SK-N-SH (cell line): ENCODE measurements at regions not wholly inside any gene's neighbourhood (a gene's known extent, or its start where the extent isn't known, plus 50 kb on each side); places are given as distances from the start of the nearest gene placed in this dataset.

ENCODE experiments used
- CTCF ChIA-PET: fragments of 300-600, 350-600 bp; formaldehyde crosslinking; extraction: SDS; loops from one replicate; lab custom pipeline; 2021; lab: Yijun Ruan, JAX
- POLR2A ChIA-PET: fragments of 350-600 bp; sonication (Branson Sonifier 250); formaldehyde crosslinking; extraction: SDS; loops from one replicate; lab custom pipeline; 2020; ENCODE audit warnings: antibody characterized with exemption, inconsistent platforms; lab: Yijun Ruan, JAX
- DNase-seq: peaks from one replicate; pipeline ENCODE4 v3.0.0; 2012
- H2AFZ ChIP-seq: fragments of 200-600 bp; sonication (generic); 2 replicates; pipeline ENCODE4 v1.8.1; 2016; ENCODE audit warnings: antibody characterized with exemption, mild to moderate bottlenecking, low read depth
- H3F3A ChIP-seq: fragments of 200-600 bp; sonication (generic); replicated peaks from 2 replicates; pipeline ENCODE3; 2016; ENCODE audit warnings: antibody characterized with exemption, mild to moderate bottlenecking; ENCODE audit not compliant: insufficient read depth
- H3K27ac ChIP-seq, 2 experiments: fragments of 200-500 bp in 1 of 2; fragments of 200-600 bp in 1 of 2; sonication (Bioruptor generic) in 1 of 2; sonication (generic), shearing (Covaris generic) in 1 of 2; 2 replicates each; pipeline versions ENCODE4 v1.5.1 to v1.6.1; 2014 to 2016; ENCODE audit warnings: low read depth in 2 of 2, inconsistent platforms in 1 of 2, low read length in 1 of 2, mild to moderate bottlenecking in 1 of 2, mixed read lengths in 1 of 2
- H3K27me3 ChIP-seq: fragments of 200-600 bp; sonication (generic), shearing (Covaris generic); 2 replicates; pipeline ENCODE4 v1.6.1; 2016; ENCODE audit warnings: mixed run types; ENCODE audit not compliant: insufficient read depth
- H3K36me3 ChIP-seq, 2 experiments: fragments of 200-500 bp in 1 of 2; fragments of 200-600 bp in 1 of 2; sonication (Bioruptor generic) in 1 of 2; sonication (generic) in 1 of 2; replicated peaks in 1 of 2; 2 replicates each; pipeline versions ENCODE3 to v1.5.1; 2014 to 2016; ENCODE audit warnings: low read length in 1 of 2, mild to moderate bottlenecking in 1 of 2; ENCODE audit not compliant: insufficient read depth in 2 of 2, control insufficient read depth in 1 of 2
- H3K4me1 ChIP-seq, 2 experiments: fragments of 200-500 bp in 1 of 2; fragments of 200-600 bp in 1 of 2; sonication (Bioruptor generic) in 1 of 2; sonication (generic), shearing (Covaris generic) in 1 of 2; 2 replicates each; pipeline versions ENCODE4 v1.5.1 to v1.6.1; 2014 to 2016; ENCODE audit warnings: low read depth in 1 of 2, low read length in 1 of 2, mixed run types in 1 of 2; ENCODE audit not compliant: insufficient read depth in 2 of 2, control insufficient read depth in 1 of 2
- H3K4me2 ChIP-seq: fragments of 200-600 bp; sonication (generic), shearing (Covaris generic); 2 replicates; pipeline ENCODE4 v1.6.1; 2017; ENCODE audit warnings: mixed run types
- H3K4me3 ChIP-seq, 2 experiments: fragments of 200-500 bp in 1 of 2; fragments of 200-600 bp in 1 of 2; sonication (Bioruptor generic) in 1 of 2; sonication (generic), shearing (Covaris generic) in 1 of 2; 2 replicates each; pipeline versions ENCODE4 v1.5.1 to v1.8.1; 2014 to 2016; ENCODE audit warnings: low read depth in 2 of 2, inconsistent platforms in 1 of 2, low read length in 1 of 2, mild to moderate bottlenecking in 1 of 2, mixed read lengths in 1 of 2, moderate library complexity in 1 of 2
- H3K79me2 ChIP-seq: fragments of 200-600 bp; sonication (generic); 2 replicates; pipeline ENCODE4 v1.8.1; 2017; ENCODE audit warnings: mild to moderate bottlenecking; ENCODE audit not compliant: insufficient read depth
- H3K9ac ChIP-seq: fragments of 200-600 bp; sonication (generic); 2 replicates; pipeline ENCODE4 v1.6.1; 2017; ENCODE audit warnings: mixed run types
- H3K9me2 ChIP-seq: fragments of 200-600 bp; sonication (generic); 2 replicates; pipeline ENCODE4 v1.6.1; 2017; ENCODE audit warnings: mixed run types
- H3K9me3 ChIP-seq: fragments of 200-600 bp; sonication (generic); 2 replicates; pipeline ENCODE4 v1.6.1; 2017; ENCODE audit warnings: mixed run types, mild to moderate bottlenecking, moderate library complexity
- H4K20me1 ChIP-seq: fragments of 200-600 bp; sonication (generic); 2 replicates; pipeline ENCODE4 v1.6.1; 2017; ENCODE audit warnings: mild to moderate bottlenecking, mixed run types; ENCODE audit not compliant: insufficient read depth
- CHD2 ChIP-seq: fragments of 150-350 bp; IDR thresholded peaks from 2 replicates; pipeline ENCODE4 v1.6.1; 2018; ENCODE audit warnings: low read length; ENCODE audit not compliant: partially characterized antibody
- CTCF ChIP-seq: fragments of 200-600 bp; sonication (generic); IDR thresholded peaks from 2 replicates; pipeline ENCODE4 v1.6.1; 2017; ENCODE audit warnings: antibody characterized with exemption, mild to moderate bottlenecking, moderate library complexity
- ELF1 ChIP-seq: IDR thresholded peaks from 2 replicates; pipeline ENCODE4 v1.4.0; 2012
- FOSL2 ChIP-seq: IDR thresholded peaks from 2 replicates; pipeline ENCODE4 v1.4.0; 2012; ENCODE audit warnings: low read depth, mild to moderate bottlenecking, moderate library complexity, borderline replicate concordance
- GATA2 ChIP-seq: sonication (generic); formaldehyde crosslinking; IDR thresholded peaks from 2 replicates; pipeline ENCODE4 v1.5.0; 2020; ENCODE audit warnings: mild to moderate bottlenecking, missing genetic modification reagents
- JUND ChIP-seq: IDR thresholded peaks from 2 replicates; pipeline ENCODE4 v1.4.0; 2012
- MAX ChIP-seq: IDR thresholded peaks from 2 replicates; pipeline ENCODE4 v1.4.0; 2012; ENCODE audit warnings: low read depth
- MEF2A ChIP-seq: IDR thresholded peaks from 2 replicates; pipeline ENCODE4 v1.4.0; 2012; ENCODE audit warnings: low read depth, borderline replicate concordance
- NFIC ChIP-seq: IDR thresholded peaks from 2 replicates; pipeline ENCODE4 v1.4.0; 2012; ENCODE audit warnings: borderline replicate concordance
- NRF1 ChIP-seq: IDR thresholded peaks from 2 replicates; pipeline ENCODE4 v1.6.1; 2012; ENCODE audit warnings: low read depth, mild to moderate bottlenecking, low read length
- PBX3 ChIP-seq: IDR thresholded peaks from 2 replicates; pipeline ENCODE4; 2012
- POLR2AphosphoS5 ChIP-seq: IDR thresholded peaks from 2 replicates; pipeline ENCODE4 v1.6.1; 2012; ENCODE audit warnings: low read depth, low read length
- RAD21 ChIP-seq: IDR thresholded peaks from 2 replicates; pipeline ENCODE4 v1.6.1; 2012; ENCODE audit warnings: mild to moderate bottlenecking, low read length
- REST ChIP-seq: IDR thresholded peaks from 2 replicates; pipeline ENCODE4 v1.6.1; 2012; ENCODE audit warnings: mild to moderate bottlenecking, low read depth, low read length, moderate library complexity
- RFX5 ChIP-seq: IDR thresholded peaks from 2 replicates; pipeline ENCODE4 v1.6.1; 2012; ENCODE audit warnings: mild to moderate bottlenecking, improper control_type of control experiment, low read length
- SIN3A ChIP-seq: IDR thresholded peaks from 2 replicates; pipeline ENCODE4 v1.6.1; 2012; ENCODE audit warnings: low read depth, mild to moderate bottlenecking, low read length, moderate library complexity, borderline replicate concordance
- TAF1 ChIP-seq: IDR thresholded peaks from 2 replicates; pipeline ENCODE4 v1.6.1; 2012; ENCODE audit warnings: low read depth, mild to moderate bottlenecking, low read length, moderate library complexity, borderline replicate concordance
- TEAD4 ChIP-seq: IDR thresholded peaks from 2 replicates; pipeline ENCODE4 v1.4.0; 2012; ENCODE audit warnings: mild to moderate bottlenecking, borderline replicate concordance; ENCODE audit not compliant: insufficient read depth
- USF1 ChIP-seq: IDR thresholded peaks from 2 replicates; pipeline ENCODE4 v1.4.0; 2012; ENCODE audit warnings: low read depth, borderline replicate concordance
- YY1 ChIP-seq: IDR thresholded peaks from 2 replicates; pipeline ENCODE4 v1.4.0; 2012; ENCODE audit warnings: low read depth, mild to moderate bottlenecking
- ZBTB33 ChIP-seq: IDR thresholded peaks from 2 replicates; pipeline ENCODE4 v1.4.0; 2012; ENCODE audit warnings: low read depth, borderline replicate concordance
- WGBS: methylation state at CpG from one replicate; pipeline ENCODE4 v1.1.6; 2017; ENCODE audit warnings: low lambda C conversion rate; 5-methylcytosine and 5-hydroxymethylcytosine counted together

GRCh38 chr4:181711387-181711786, 531.8 kb upstream of the TENM3 start (continued):
- TF ChIP-seq PBX3 (no peak), CHD2 (no peak), ELF1 (no peak)

GRCh38 chr4:181728305-181728966, 514.8 kb upstream of the TENM3 start:
- Histone ChIP-seq H3K79me2 (no peaks in the 10 kb centered on the region), H3K9ac (no peak overlapping the region), H3F3A (no peaks in the 10 kb centered on the region), H4K20me1 (no peaks in the 10 kb centered on the region), H3K4me3 (no peak overlapping the region), H3K4me1 (no peaks in the 10 kb centered on the region), H3K36me3 (no peaks in the 10 kb centered on the region), H3K9me2 (no peaks in the 10 kb centered on the region; the same call in 1 of the 2 replicates), H3K27ac (no peak overlapping the region), H3K4me2 (no peak overlapping the region), H3K27me3 (no peaks in the 10 kb centered on the region), H3K9me3 (peaks cover 3% of the 10 kb centered on the region; the same call in 1 of the 2 replicates), H2AFZ (0 out of 2 replicates have a peak overlapping the region, but pooled peaks have one; percentile 18)
- POLR2A ChIA-PET = no interaction called here
- DNase-seq = no peak
- CTCF ChIA-PET = interaction anchor here (1.1 kb wide), 1 partner anchor 30 kb away, joined by 3 read pairs; no protein-coding TSS in a partner anchor
- WGBS = 56% methylated on average over 5 of the region's 5 CpGs
- no peak for TF ChIP-seq JUND
- TF ChIP-seq NRF1 = no peak
- no peak for TF ChIP-seq RFX5
- TF ChIP-seq MEF2A = no peak
- TF ChIP-seq NFIC = no peak
- TF ChIP-seq TEAD4 = no peak
- no peak for TF ChIP-seq PBX3
- TF ChIP-seq FOSL2 = no peak
- no peak for TF ChIP-seq POLR2AphosphoS5
- no peak for TF ChIP-seq REST
- no peak for TF ChIP-seq YY1
- TF ChIP-seq TAF1 = no peak
- no peak for TF ChIP-seq ZBTB33
- no peak for TF ChIP-seq GATA2 (CRISPR knock-in tag)
- no peak for TF ChIP-seq RAD21
- no peak for TF ChIP-seq USF1
- no peak for TF ChIP-seq CTCF
- no peak for TF ChIP-seq MAX
- TF ChIP-seq SIN3A = no peak
